HEK293 (cell line): ENCODE measurements at regions not wholly inside any gene's neighbourhood (a gene's known extent, or its start where the extent isn't known, plus 50 kb on each side); places are given as distances from the start of the nearest gene placed in this dataset.

Experiments used
- SETDB1 ChIP-seq: IDR thresholded peaks from one replicate; pipeline ENCODE4 v1.6.1; 2017; ENCODE audit warnings: mild to moderate bottlenecking, low read length, moderate library complexity, mixed read lengths; ENCODE audit not compliant: insufficient read length
- TRIM28 ChIP-seq: IDR thresholded peaks from 2 replicates; pipeline ENCODE4 v1.6.1; 2011; ENCODE audit warnings: low read length, control low read depth, borderline replicate concordance
- YY1 ChIP-seq: fragments of 450-650 bp; formaldehyde crosslinking; IDR thresholded peaks from 2 replicates; pipeline ENCODE4 v1.5.1; 2018; ENCODE audit warnings: missing biosample characterization, missing genetic modification characterization
- ZNF169 ChIP-seq: fragments of 450-650 bp; formaldehyde crosslinking; IDR thresholded peaks from 2 replicates; pipeline ENCODE4 v1.5.1; 2016; ENCODE audit warnings: missing biosample characterization, missing genetic modification characterization
- ZNF24 ChIP-seq: fragments of 450-650 bp; formaldehyde crosslinking; IDR thresholded peaks from 2 replicates; pipeline ENCODE4 v1.5.1; 2016; ENCODE audit warnings: missing biosample characterization, missing genetic modification characterization
- ZNF274 ChIP-seq, 2 experiments: fragments of 200-500 bp in 1 of 2; fragments of 450-650 bp in 1 of 2; sonication (Bioruptor generic) in 1 of 2; formaldehyde crosslinking in 1 of 2; IDR thresholded peaks; 2 replicates each; pipeline versions ENCODE4 v1.5.1 to v1.6.1; 2014 to 2016; ENCODE audit warnings: borderline replicate concordance in 1 of 2, inconsistent platforms in 1 of 2, low read length in 1 of 2, missing biosample characterization in 1 of 2, missing genetic modification characterization in 1 of 2
- ZNF747 ChIP-seq: fragments of 450-650 bp; formaldehyde crosslinking; IDR thresholded peaks from 2 replicates; pipeline ENCODE4 v1.5.1; 2016; ENCODE audit warnings: missing biosample characterization, missing genetic modification characterization
- TF ChIP-seq, protein P1 (sequence below): fragments of 450-650 bp; formaldehyde crosslinking; IDR thresholded peaks from 2 replicates; pipeline ENCODE4 v1.5.1; 2016; ENCODE audit warnings: missing biosample characterization, missing genetic modification characterization
- TF ChIP-seq, protein P2 (sequence below): fragments of 450-650 bp; formaldehyde crosslinking; IDR thresholded peaks from 2 replicates; pipeline ENCODE4 v1.5.1; 2016; ENCODE audit warnings: missing biosample characterization, missing genetic modification characterization

DNA sequence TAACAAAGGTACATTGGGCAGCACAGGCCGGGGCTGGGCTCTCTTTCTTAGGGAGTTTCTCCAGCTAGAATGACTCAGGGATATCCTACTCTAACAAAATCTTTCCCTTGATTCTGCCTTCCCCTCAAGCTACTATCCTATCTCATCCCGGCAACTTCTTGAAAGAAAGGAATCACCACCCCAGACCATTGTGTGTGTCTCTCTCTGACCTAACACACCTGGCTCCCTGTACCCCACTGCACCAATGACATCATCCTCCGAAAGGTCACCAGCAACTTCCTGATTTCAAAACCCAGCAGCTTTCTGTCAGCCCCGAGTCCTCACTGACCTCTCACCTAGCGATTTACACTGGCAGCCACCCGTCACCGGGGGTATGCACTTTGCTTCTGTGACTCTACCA lies 72.1 kb upstream of the MAP4K4 start:
- TF ChIP-seq SETDB1 (no peak), ZNF169 (tag by site-specific recombination) (no peak), TRIM28 (no peak), ZNF274 (IDR thresholded peaks at IDR 0.05; ENCODE audit: low read length) (no peak), ZNF274 (tag by site-specific recombination; IDR thresholded peaks at IDR 0.05; ENCODE audit: borderline replicate concordance) (no peak), ZNF24 (tag by site-specific recombination) (no peak), ZNF747 (no peak), YY1 (tag by site-specific recombination) (no peak)
- TF ChIP-seq, protein P1, sequence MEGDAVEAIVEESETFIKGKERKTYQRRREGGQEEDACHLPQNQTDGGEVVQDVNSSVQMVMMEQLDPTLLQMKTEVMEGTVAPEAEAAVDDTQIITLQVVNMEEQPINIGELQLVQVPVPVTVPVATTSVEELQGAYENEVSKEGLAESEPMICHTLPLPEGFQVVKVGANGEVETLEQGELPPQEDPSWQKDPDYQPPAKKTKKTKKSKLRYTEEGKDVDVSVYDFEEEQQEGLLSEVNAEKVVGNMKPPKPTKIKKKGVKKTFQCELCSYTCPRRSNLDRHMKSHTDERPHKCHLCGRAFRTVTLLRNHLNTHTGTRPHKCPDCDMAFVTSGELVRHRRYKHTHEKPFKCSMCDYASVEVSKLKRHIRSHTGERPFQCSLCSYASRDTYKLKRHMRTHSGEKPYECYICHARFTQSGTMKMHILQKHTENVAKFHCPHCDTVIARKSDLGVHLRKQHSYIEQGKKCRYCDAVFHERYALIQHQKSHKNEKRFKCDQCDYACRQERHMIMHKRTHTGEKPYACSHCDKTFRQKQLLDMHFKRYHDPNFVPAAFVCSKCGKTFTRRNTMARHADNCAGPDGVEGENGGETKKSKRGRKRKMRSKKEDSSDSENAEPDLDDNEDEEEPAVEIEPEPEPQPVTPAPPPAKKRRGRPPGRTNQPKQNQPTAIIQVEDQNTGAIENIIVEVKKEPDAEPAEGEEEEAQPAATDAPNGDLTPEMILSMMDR (tag by site-specific recombination) = no peak
- TF ChIP-seq, protein P2, sequence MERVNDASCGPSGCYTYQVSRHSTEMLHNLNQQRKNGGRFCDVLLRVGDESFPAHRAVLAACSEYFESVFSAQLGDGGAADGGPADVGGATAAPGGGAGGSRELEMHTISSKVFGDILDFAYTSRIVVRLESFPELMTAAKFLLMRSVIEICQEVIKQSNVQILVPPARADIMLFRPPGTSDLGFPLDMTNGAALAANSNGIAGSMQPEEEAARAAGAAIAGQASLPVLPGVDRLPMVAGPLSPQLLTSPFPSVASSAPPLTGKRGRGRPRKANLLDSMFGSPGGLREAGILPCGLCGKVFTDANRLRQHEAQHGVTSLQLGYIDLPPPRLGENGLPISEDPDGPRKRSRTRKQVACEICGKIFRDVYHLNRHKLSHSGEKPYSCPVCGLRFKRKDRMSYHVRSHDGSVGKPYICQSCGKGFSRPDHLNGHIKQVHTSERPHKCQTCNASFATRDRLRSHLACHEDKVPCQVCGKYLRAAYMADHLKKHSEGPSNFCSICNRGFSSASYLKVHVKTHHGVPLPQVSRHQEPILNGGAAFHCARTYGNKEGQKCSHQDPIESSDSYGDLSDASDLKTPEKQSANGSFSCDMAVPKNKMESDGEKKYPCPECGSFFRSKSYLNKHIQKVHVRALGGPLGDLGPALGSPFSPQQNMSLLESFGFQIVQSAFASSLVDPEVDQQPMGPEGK (tag by site-specific recombination) = no peak
